ENCODE measurements at regions not wholly inside any gene's neighbourhood (a gene's known extent, or its start where the extent isn't known, plus 50 kb on each side); places are given as distances from the start of the nearest gene placed in this dataset.

DNA sequence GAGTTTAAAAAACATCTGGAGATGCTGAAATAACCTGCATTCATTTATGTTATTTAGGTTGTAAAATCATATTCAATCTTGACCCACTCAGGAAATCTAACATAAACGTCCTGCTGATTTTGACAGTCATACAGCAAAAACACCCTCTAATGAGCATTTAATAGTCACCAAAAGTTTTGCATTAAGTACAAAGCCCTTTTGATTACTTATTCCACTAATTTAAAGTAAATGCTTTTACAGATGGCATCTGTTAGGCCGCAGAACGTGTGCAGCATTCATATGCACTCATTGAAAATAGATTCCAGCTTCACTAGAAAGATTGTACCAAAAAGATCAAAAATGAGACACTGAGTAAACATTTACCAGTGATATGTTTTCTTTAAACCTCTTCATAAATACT, 1295.1 kb downstream of the EFNB2 start:
- TF ChIP-seq, protein P1, sequence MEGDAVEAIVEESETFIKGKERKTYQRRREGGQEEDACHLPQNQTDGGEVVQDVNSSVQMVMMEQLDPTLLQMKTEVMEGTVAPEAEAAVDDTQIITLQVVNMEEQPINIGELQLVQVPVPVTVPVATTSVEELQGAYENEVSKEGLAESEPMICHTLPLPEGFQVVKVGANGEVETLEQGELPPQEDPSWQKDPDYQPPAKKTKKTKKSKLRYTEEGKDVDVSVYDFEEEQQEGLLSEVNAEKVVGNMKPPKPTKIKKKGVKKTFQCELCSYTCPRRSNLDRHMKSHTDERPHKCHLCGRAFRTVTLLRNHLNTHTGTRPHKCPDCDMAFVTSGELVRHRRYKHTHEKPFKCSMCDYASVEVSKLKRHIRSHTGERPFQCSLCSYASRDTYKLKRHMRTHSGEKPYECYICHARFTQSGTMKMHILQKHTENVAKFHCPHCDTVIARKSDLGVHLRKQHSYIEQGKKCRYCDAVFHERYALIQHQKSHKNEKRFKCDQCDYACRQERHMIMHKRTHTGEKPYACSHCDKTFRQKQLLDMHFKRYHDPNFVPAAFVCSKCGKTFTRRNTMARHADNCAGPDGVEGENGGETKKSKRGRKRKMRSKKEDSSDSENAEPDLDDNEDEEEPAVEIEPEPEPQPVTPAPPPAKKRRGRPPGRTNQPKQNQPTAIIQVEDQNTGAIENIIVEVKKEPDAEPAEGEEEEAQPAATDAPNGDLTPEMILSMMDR (IDR thresholded peaks at IDR 0.05), result no peak
- intact Hi-C loops (cut with DNase I), result no loop called here
- no peaks in the 10 kb centered on the region for H3K27me3 ChIP-seq (ENCODE audit: low read depth)
- no peaks in the 10 kb centered on the region for H3K9me3 ChIP-seq
- no peaks in the 10 kb centered on the region for H3K4me1 ChIP-seq
- H3K4me3 ChIP-seq, result no peak overlapping the region
- H3K27ac ChIP-seq, result no peak overlapping the region
- no peaks in the 10 kb centered on the region for H3K36me3 ChIP-seq
- no peak for DNase-seq
- no peak for ATAC-seq

DNA sequence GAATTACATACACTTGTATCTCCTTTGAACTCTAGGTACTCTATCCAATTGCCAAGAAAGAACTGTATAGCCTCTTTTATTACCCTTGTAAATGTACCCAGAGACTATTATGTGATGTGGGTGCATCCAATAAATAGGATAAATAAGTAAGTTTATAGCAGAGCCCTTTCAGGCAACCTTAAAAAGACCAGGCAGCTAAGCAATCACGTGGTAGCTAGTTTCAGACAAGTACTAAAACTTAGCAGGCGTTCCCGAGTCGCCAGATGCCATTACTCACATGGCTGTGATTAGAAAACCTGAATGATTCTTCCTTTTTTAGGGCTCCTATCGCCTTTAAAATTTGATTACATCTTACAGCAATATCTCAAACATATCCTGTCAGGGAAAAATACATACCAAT, 1303.0 kb downstream of the EFNB2 start:
- no peak overlapping the region for H3K27ac ChIP-seq
- H3K36me3 ChIP-seq, result no peaks in the 10 kb centered on the region
- no peak overlapping the region for H3K4me3 ChIP-seq
- H3K27me3 ChIP-seq (ENCODE audit: low read depth), result no peaks in the 10 kb centered on the region
- ATAC-seq, result no peak
- TF ChIP-seq, protein P1 (IDR thresholded peaks at IDR 0.05), result no peak
- H3K9me3 ChIP-seq, result no peaks in the 10 kb centered on the region
- no peak for DNase-seq
- H3K4me1 ChIP-seq, result no peaks in the 10 kb centered on the region
- intact Hi-C loops (cut with DNase I), result no loop called here

DNA sequence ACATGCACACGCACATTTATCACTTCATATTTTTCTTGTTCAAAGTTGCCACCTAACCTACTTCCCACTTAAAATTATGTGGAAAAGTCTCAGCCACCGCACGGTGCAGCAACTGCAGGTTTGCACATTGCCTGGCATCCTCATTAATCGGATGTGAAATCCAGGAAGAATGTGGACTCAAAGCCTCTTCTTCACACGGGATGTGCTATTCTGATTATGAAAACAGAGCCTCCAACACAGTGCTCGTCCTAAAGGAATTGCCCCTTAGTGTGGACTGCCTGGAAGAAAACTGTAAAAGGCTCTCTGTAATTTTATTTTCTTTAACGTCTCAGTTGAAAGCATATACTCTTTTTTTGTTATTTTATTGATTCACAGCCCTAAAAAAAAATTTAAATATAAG, 1303.5 kb downstream of the EFNB2 start:
- no peaks in the 10 kb centered on the region for H3K4me1 ChIP-seq
- intact Hi-C loops (cut with DNase I), result no loop called here
- DNase-seq (no peak), ATAC-seq (no peak)
- H3K27ac ChIP-seq, result no peak overlapping the region
- H3K9me3 ChIP-seq, result no peaks in the 10 kb centered on the region
- no peaks in the 10 kb centered on the region for H3K36me3 ChIP-seq
- no peaks in the 10 kb centered on the region for H3K27me3 ChIP-seq (ENCODE audit: low read depth)
- TF ChIP-seq, protein P1 (IDR thresholded peaks at IDR 0.05), result no peak
- no peak overlapping the region for H3K4me3 ChIP-seq

DNA sequence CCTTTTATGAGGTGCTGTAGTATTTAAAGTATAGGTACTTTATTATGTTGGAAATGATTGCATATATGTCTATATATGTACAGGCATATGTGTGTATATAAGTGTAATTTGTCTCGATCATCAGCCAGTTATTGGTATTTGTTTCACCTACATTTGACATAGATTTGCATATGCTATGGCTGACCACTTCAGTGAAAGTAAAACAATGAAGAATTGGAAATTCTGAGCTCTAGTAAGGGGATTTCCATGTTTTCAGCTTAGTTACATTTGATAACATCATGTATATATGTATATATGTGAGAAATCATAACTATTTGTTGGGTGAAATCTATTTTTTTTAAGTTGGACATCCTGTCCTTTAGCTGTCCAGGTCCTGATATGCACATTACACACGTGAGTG, 1303.9 kb downstream of the EFNB2 start:
- intact Hi-C loops (cut with DNase I), result no loop called here
- H3K36me3 ChIP-seq, result no peaks in the 10 kb centered on the region
- ATAC-seq, result no peak
- H3K27me3 ChIP-seq (ENCODE audit: low read depth), result no peaks in the 10 kb centered on the region
- no peak overlapping the region for H3K4me3 ChIP-seq
- no peak for DNase-seq
- no peak overlapping the region for H3K27ac ChIP-seq
- H3K4me1 ChIP-seq, result no peaks in the 10 kb centered on the region
- no peaks in the 10 kb centered on the region for H3K9me3 ChIP-seq
- TF ChIP-seq, protein P1 (IDR thresholded peaks at IDR 0.05), result no peak

DNA sequence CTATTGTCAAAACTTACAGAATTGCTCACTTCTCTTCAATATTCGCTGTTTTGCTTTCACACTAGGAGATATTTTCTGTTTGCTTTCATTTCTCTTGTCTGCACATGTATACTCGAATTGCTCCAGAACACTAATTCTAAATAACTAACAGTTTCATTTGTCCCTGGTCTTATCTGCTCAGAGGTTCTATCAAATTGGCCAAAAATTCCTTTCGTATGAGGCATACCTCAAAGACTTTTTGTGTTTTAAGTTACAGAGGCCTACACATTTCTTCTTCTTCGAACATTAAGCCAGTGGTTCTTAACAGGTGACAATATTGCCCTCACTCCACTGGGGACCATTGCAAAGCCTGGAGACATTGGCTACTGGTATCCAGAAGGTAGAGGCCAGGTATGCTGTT, 1314.6 kb downstream of the EFNB2 start:
- TF ChIP-seq, protein P1 (IDR thresholded peaks at IDR 0.05), result no peak
- Histone ChIP-seq H3K9me3 (no peaks in the 10 kb centered on the region), H3K36me3 (no peaks in the 10 kb centered on the region), H3K27me3 (ENCODE audit: low read depth) (no peaks in the 10 kb centered on the region), H3K4me1 (no peaks in the 10 kb centered on the region), H3K4me3 (no peak overlapping the region), H3K27ac (no peak overlapping the region)
- intact Hi-C loops (cut with DNase I), result no loop called here
- no peak for DNase-seq
- no peak for ATAC-seq

DNA sequence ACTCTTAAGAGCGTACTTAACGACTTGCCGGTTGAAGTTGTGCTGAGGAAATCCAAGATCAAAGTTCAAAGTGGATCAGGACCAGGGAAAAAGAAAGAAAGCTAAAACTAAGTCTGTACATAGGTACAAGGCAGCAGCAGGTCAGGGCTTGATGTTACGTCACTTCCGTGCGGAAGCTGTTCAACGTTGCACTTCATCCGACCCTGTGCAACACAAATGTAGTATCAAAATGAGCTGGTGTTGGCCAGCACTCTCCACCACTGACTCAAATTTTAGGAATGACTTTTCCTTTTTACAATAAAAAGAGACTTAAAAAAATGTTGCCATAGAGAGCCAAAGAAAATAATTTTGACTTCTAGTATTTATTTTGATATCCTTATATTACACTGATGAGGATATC, 1315.4 kb downstream of the EFNB2 start:
- intact Hi-C loops (cut with DNase I), result no loop called here
- no peak for ATAC-seq
- H3K4me3 ChIP-seq, result no peak overlapping the region
- no peak overlapping the region for H3K27ac ChIP-seq
- TF ChIP-seq, protein P1 (IDR thresholded peaks at IDR 0.05), result no peak
- no peak for DNase-seq
- no peaks in the 10 kb centered on the region for H3K9me3 ChIP-seq
- H3K4me1 ChIP-seq, result no peaks in the 10 kb centered on the region
- H3K36me3 ChIP-seq, result no peaks in the 10 kb centered on the region
- H3K27me3 ChIP-seq (ENCODE audit: low read depth), result no peaks in the 10 kb centered on the region
